GM19395 (cell line): ENCODE measurements at regions not wholly inside any gene's neighbourhood (a gene's known extent, or its start where the extent isn't known, plus 50 kb on each side); places are given as distances from the start of the nearest gene placed in this dataset.
"Not testable (repeated sequence)": the region's sequence is repeated elsewhere in the genome, so short reads cannot be mapped to it uniquely, and the experiment has no call there.

Experiments used
- ATAC-seq: cut with Tn5 transposase; IDR thresholded peaks from one replicate; pipeline ENCODE4 v1.9.1; 2021; ENCODE audit warnings: mild to moderate bottlenecking, moderate library complexity; ENCODE audit not compliant: unreplicated experiment

- no peak for ATAC-seq
These were observed 264.4 kb downstream of the MEX3B start for GRCh38 chr15:81781395-81781794.

GRCh38 chr15:81780966-81781365 lies 264.9 kb downstream of the MEX3B start:
- ATAC-seq: no peak

- no peak for ATAC-seq
These were observed 266.6 kb downstream of the MEX3B start for GRCh38 chr15:81779181-81779580.

GRCh38 chr15:81777546-81777945 lies 268.3 kb downstream of the MEX3B start:
- no peak for ATAC-seq

- ATAC-seq: no peak
These were observed 268.8 kb downstream of the MEX3B start for GRCh38 chr15:81776976-81777375.

GRCh38 chr15:81775779-81776178 lies 270.0 kb downstream of the MEX3B start:
- not testable (repeated sequence) for ATAC-seq

- ATAC-seq: no peak
These were observed 271.5 kb downstream of the MEX3B start for GRCh38 chr15:81774309-81774708.

- ATAC-seq: no peak
These were observed 277.0 kb downstream of the MEX3B start for GRCh38 chr15:81768773-81769172.

- no peak for ATAC-seq
These were observed 278.9 kb downstream of the MEX3B start for GRCh38 chr15:81766829-81767475.

GRCh38 chr15:81765816-81766215 lies 280.0 kb downstream of the MEX3B start:
- no peak for ATAC-seq

GRCh38 chr15:81763304-81763703 lies 282.5 kb downstream of the MEX3B start:
- ATAC-seq: no peak

GRCh38 chr15:81760686-81761085 lies 285.1 kb downstream of the MEX3B start:
- ATAC-seq: no peak

GRCh38 chr15:81758818-81759284 lies 287.0 kb downstream of the MEX3B start:
- ATAC-seq: no peak

- ATAC-seq: no peak
These were observed 290.2 kb downstream of the MEX3B start for GRCh38 chr15:81755626-81756025.

- no peak for ATAC-seq
These were observed 291.7 kb downstream of the MEX3B start for GRCh38 chr15:81754078-81754477.

GRCh38 chr15:81752974-81753373 lies 292.8 kb downstream of the MEX3B start:
- no peak for ATAC-seq

GRCh38 chr15:81752546-81752942 lies 293.3 kb downstream of the MEX3B start:
- no peak for ATAC-seq

- ATAC-seq: no peak
These were observed 293.8 kb downstream of the MEX3B start for GRCh38 chr15:81751816-81752545.

- ATAC-seq: no peak
These were observed 294.6 kb downstream of the MEX3B start for GRCh38 chr15:81751256-81751655.

- ATAC-seq: no peak
These were observed 296.0 kb downstream of the MEX3B start for GRCh38 chr15:81749716-81750375.

GRCh38 chr15:81747482-81747881 lies 298.3 kb downstream of the MEX3B start:
- ATAC-seq: no peak

GRCh38 chr15:81747026-81747425 lies 298.8 kb downstream of the MEX3B start:
- no peak for ATAC-seq
